ENCODE measurements at regions not wholly inside any gene's neighbourhood (a gene's known extent, or its start where the extent isn't known, plus 50 kb on each side); places are given as distances from the start of the nearest gene placed in this dataset.

GRCh38 chr6:128767705-128768104 is 115.2 kb upstream of the LAMA2 start:
- DNase-seq (ENCODE audit: low read depth, low spot score): no peak
- H3K4me3 ChIP-seq (ENCODE audit: low read length): no peak overlapping the region
- H3K4me1 ChIP-seq (ENCODE audit: control insufficient read depth, insufficient read depth, low read length): no peaks in the 10 kb centered on the region
- WGBS (ENCODE audit: insufficient coverage, insufficient read length): no CpG with 5 or more reads among the region's 1 CpG
- H3K9me3 ChIP-seq (ENCODE audit: control insufficient read depth, insufficient read depth, low read length): no peaks in the 10 kb centered on the region
- no peaks in the 10 kb centered on the region for H3K36me3 ChIP-seq (ENCODE audit: control insufficient read depth, insufficient read depth, low read length)
- no peak overlapping the region for H3K27ac ChIP-seq (ENCODE audit: low read length)
- H3K27me3 ChIP-seq (ENCODE audit: control insufficient read depth, insufficient read depth, low read length): no peaks in the 10 kb centered on the region

- Histone ChIP-seq H3K9me3 (ENCODE audit: control insufficient read depth, insufficient read depth, low read length) (no peaks in the 10 kb centered on the region), H3K27me3 (ENCODE audit: control insufficient read depth, insufficient read depth, low read length) (no peaks in the 10 kb centered on the region), H3K27ac (ENCODE audit: low read length) (no peak overlapping the region), H3K4me1 (ENCODE audit: control insufficient read depth, insufficient read depth, low read length) (no peaks in the 10 kb centered on the region), H3K4me3 (ENCODE audit: low read length) (no peak overlapping the region), H3K36me3 (ENCODE audit: control insufficient read depth, insufficient read depth, low read length) (no peaks in the 10 kb centered on the region)
- no CpG with 5 or more reads among the region's 1 CpG for WGBS (ENCODE audit: insufficient coverage, insufficient read length)
- DNase-seq (ENCODE audit: low read depth, low spot score): no peak
Measured at GRCh38 chr6:128767150-128767549, 115.8 kb upstream of the LAMA2 start.

- no peak for DNase-seq (ENCODE audit: low read depth, low spot score)
- Histone ChIP-seq H3K4me3 (ENCODE audit: low read length) (no peak overlapping the region), H3K9me3 (ENCODE audit: control insufficient read depth, insufficient read depth, low read length) (no peaks in the 10 kb centered on the region), H3K27me3 (ENCODE audit: control insufficient read depth, insufficient read depth, low read length) (no peaks in the 10 kb centered on the region), H3K36me3 (ENCODE audit: control insufficient read depth, insufficient read depth, low read length) (no peaks in the 10 kb centered on the region), H3K4me1 (ENCODE audit: control insufficient read depth, insufficient read depth, low read length) (no peaks in the 10 kb centered on the region), H3K27ac (ENCODE audit: low read length) (no peak overlapping the region)
- no CpG with 5 or more reads among the region's 2 CpGs for WGBS (ENCODE audit: insufficient coverage, insufficient read length)
Measured at GRCh38 chr6:128763599-128764300, 119.2 kb upstream of the LAMA2 start.

- WGBS (ENCODE audit: insufficient coverage, insufficient read length): no CpG with 5 or more reads among the region's 3 CpGs
- DNase-seq (ENCODE audit: low read depth, low spot score): no peak
- no peak overlapping the region for H3K27ac ChIP-seq (ENCODE audit: low read length)
- no peaks in the 10 kb centered on the region for H3K9me3 ChIP-seq (ENCODE audit: control insufficient read depth, insufficient read depth, low read length)
- H3K4me1 ChIP-seq (ENCODE audit: control insufficient read depth, insufficient read depth, low read length): no peaks in the 10 kb centered on the region
- H3K36me3 ChIP-seq (ENCODE audit: control insufficient read depth, insufficient read depth, low read length): no peaks in the 10 kb centered on the region
- H3K27me3 ChIP-seq (ENCODE audit: control insufficient read depth, insufficient read depth, low read length): no peaks in the 10 kb centered on the region
- H3K4me3 ChIP-seq (ENCODE audit: low read length): no peak overlapping the region
Measured at GRCh38 chr6:128759901-128760300, 123.0 kb upstream of the LAMA2 start.

- Histone ChIP-seq H3K4me3 (ENCODE audit: low read length) (no peak overlapping the region), H3K4me1 (ENCODE audit: control insufficient read depth, insufficient read depth, low read length) (no peaks in the 10 kb centered on the region), H3K27me3 (ENCODE audit: control insufficient read depth, insufficient read depth, low read length) (no peaks in the 10 kb centered on the region), H3K9me3 (ENCODE audit: control insufficient read depth, insufficient read depth, low read length) (no peaks in the 10 kb centered on the region), H3K36me3 (ENCODE audit: control insufficient read depth, insufficient read depth, low read length) (no peaks in the 10 kb centered on the region), H3K27ac (ENCODE audit: low read length) (no peak overlapping the region)
- no peak for DNase-seq (ENCODE audit: low read depth, low spot score)
Measured at GRCh38 chr6:128759447-128759846, 123.5 kb upstream of the LAMA2 start.

- Histone ChIP-seq H3K9me3 (ENCODE audit: control insufficient read depth, insufficient read depth, low read length) (no peaks in the 10 kb centered on the region), H3K36me3 (ENCODE audit: control insufficient read depth, insufficient read depth, low read length) (no peaks in the 10 kb centered on the region), H3K4me1 (ENCODE audit: control insufficient read depth, insufficient read depth, low read length) (no peaks in the 10 kb centered on the region), H3K27me3 (ENCODE audit: control insufficient read depth, insufficient read depth, low read length) (no peaks in the 10 kb centered on the region), H3K4me3 (ENCODE audit: low read length) (no peak overlapping the region), H3K27ac (ENCODE audit: low read length) (no peak overlapping the region)
- no peak for DNase-seq (ENCODE audit: low read depth, low spot score)
Measured at GRCh38 chr6:128757961-128758360, 125.0 kb upstream of the LAMA2 start.

GRCh38 chr6:128754658-128755256 is 128.2 kb upstream of the LAMA2 start:
- Histone ChIP-seq H3K9me3 (ENCODE audit: control insufficient read depth, insufficient read depth, low read length) (no peaks in the 10 kb centered on the region), H3K4me3 (ENCODE audit: low read length) (no peak overlapping the region), H3K4me1 (ENCODE audit: control insufficient read depth, insufficient read depth, low read length) (no peaks in the 10 kb centered on the region), H3K27ac (ENCODE audit: low read length) (no peak overlapping the region), H3K27me3 (ENCODE audit: control insufficient read depth, insufficient read depth, low read length) (no peaks in the 10 kb centered on the region), H3K36me3 (ENCODE audit: control insufficient read depth, insufficient read depth, low read length) (no peaks in the 10 kb centered on the region)
- WGBS (ENCODE audit: insufficient coverage, insufficient read length): no CpG with 5 or more reads among the region's 5 CpGs
- no peak for DNase-seq (ENCODE audit: low read depth, low spot score)

GRCh38 chr6:128743974-128744765 is 138.8 kb upstream of the LAMA2 start:
- no peak for DNase-seq (ENCODE audit: low read depth, low spot score)
- H3K4me1 ChIP-seq (ENCODE audit: control insufficient read depth, insufficient read depth, low read length): peaks cover 6% of the 10 kb centered on the region; the same call in 1 of the 2 replicates
- no peaks in the 10 kb centered on the region; the same call in 1 of the 2 replicates for H3K9me3 ChIP-seq (ENCODE audit: control insufficient read depth, insufficient read depth, low read length)
- H3K4me3 ChIP-seq (ENCODE audit: low read length): no peak overlapping the region
- H3K27ac ChIP-seq (ENCODE audit: low read length): peak overlapping the region; percentile 24
- H3K27me3 ChIP-seq (ENCODE audit: control insufficient read depth, insufficient read depth, low read length): no peaks in the 10 kb centered on the region
- no CpG with 5 or more reads among the region's 5 CpGs for WGBS (ENCODE audit: insufficient coverage, insufficient read length)
- peaks cover 2% of the 10 kb centered on the region; the same call in 1 of the 2 replicates for H3K36me3 ChIP-seq (ENCODE audit: control insufficient read depth, insufficient read depth, low read length)

GRCh38 chr6:128742900-128743299 is 140.0 kb upstream of the LAMA2 start:
- Histone ChIP-seq H3K27me3 (ENCODE audit: control insufficient read depth, insufficient read depth, low read length) (no peaks in the 10 kb centered on the region), H3K36me3 (ENCODE audit: control insufficient read depth, insufficient read depth, low read length) (0 out of 2 replicates have a peak, but pooled peaks cover 2% of the 10 kb centered on the region), H3K4me3 (ENCODE audit: low read length) (no peak overlapping the region), H3K27ac (ENCODE audit: low read length) (no peak overlapping the region), H3K4me1 (ENCODE audit: control insufficient read depth, insufficient read depth, low read length) (peaks cover 6% of the 10 kb centered on the region; the same call in 1 of the 2 replicates), H3K9me3 (ENCODE audit: control insufficient read depth, insufficient read depth, low read length) (no peaks in the 10 kb centered on the region; the same call in 1 of the 2 replicates)
- no peak for DNase-seq (ENCODE audit: low read depth, low spot score)
- WGBS (ENCODE audit: insufficient coverage, insufficient read length): no CpG with 5 or more reads among the region's 10 CpGs

- WGBS (ENCODE audit: insufficient coverage, insufficient read length): no CpG with 5 or more reads among the region's 1 CpG
- no peaks in the 10 kb centered on the region for H3K27me3 ChIP-seq (ENCODE audit: control insufficient read depth, insufficient read depth, low read length)
- no peak overlapping the region for H3K4me3 ChIP-seq (ENCODE audit: low read length)
- 0 out of 2 replicates have a peak, but pooled peaks cover 2% of the 10 kb centered on the region for H3K36me3 ChIP-seq (ENCODE audit: control insufficient read depth, insufficient read depth, low read length)
- H3K9me3 ChIP-seq (ENCODE audit: control insufficient read depth, insufficient read depth, low read length): no peaks in the 10 kb centered on the region; the same call in 1 of the 2 replicates
- peaks cover 4% of the 10 kb centered on the region; the same call in 1 of the 2 replicates for H3K4me1 ChIP-seq (ENCODE audit: control insufficient read depth, insufficient read depth, low read length)
- DNase-seq (ENCODE audit: low read depth, low spot score): no peak
- H3K27ac ChIP-seq (ENCODE audit: low read length): no peak overlapping the region
Measured at GRCh38 chr6:128740951-128741350, 142.0 kb upstream of the LAMA2 start.

All from iPS DF 6.9 (cell line).